Adrenal gland (tissue), 5 donors: ENCODE measurements at regions not wholly inside any gene's neighbourhood (a gene's known extent, or its start where the extent isn't known, plus 50 kb on each side); places are given as distances from the start of the nearest gene placed in this dataset.

ENCODE experiments used
- CTCF ChIP-seq, 6 experiments: fragments of 450-650 bp in 4 of 6; fragments of 200-600 bp in 2 of 6; sonication (generic) in 1 of 6; IDR thresholded peaks; 1 replicate in 5 of 6; 2 replicates in 1 of 6; pipeline versions ENCODE4 v1.5.1 to v1.8.0; 2016 to 2021; ENCODE audit warnings: antibody characterized with exemption in 6 of 6, mild to moderate bottlenecking in 2 of 6, moderate library complexity in 1 of 6
- POLR2A ChIP-seq, 2 donors: fragments of 450-650 bp; IDR thresholded peaks; one replicate each; pipeline ENCODE4 v1.6.1; 2017; ENCODE audit warnings: antibody characterized with exemption in 2 of 2, mild to moderate bottlenecking in 2 of 2, moderate library complexity in 1 of 2
- donor health status: DM: no; HTN: no; CAD: no.

GRCh38 chr10:128549101-128549608 lies 422.9 kb upstream of the MKI67 start:
- no peak for TF ChIP-seq CTCF (IDR thresholded peaks at IDR 0.05)
- no peak for TF ChIP-seq POLR2A (IDR thresholded peaks at IDR 0.05)
